Subcutaneous abdominal adipose tissue (tissue), 5 donors: ENCODE measurements at regions not wholly inside any gene's neighbourhood (a gene's known extent, or its start where the extent isn't known, plus 50 kb on each side); places are given as distances from the start of the nearest gene placed in this dataset.
"Not testable (repeated sequence)": the region's sequence is repeated elsewhere in the genome, so short reads cannot be mapped to it uniquely, and the experiment has no call there.

ENCODE experiments used
- H3K27ac ChIP-seq: one replicate; pipeline ENCODE4 v1.7.0; 2013; ENCODE audit warnings: low read depth, mild to moderate bottlenecking, inconsistent platforms, low read length, moderate library complexity
- H3K27me3 ChIP-seq, 5 donors: one replicate each; pipeline ENCODE4 v1.7.0; 2013; ENCODE audit warnings: low read length in 5 of 5, inconsistent platforms in 1 of 5; ENCODE audit not compliant: control insufficient read depth in 5 of 5, insufficient read depth in 4 of 5
- H3K36me3 ChIP-seq, 5 donors: one replicate each; pipeline ENCODE4 v1.7.0; 2013; ENCODE audit warnings: low read length in 5 of 5; ENCODE audit not compliant: control insufficient read depth in 5 of 5, insufficient read depth in 5 of 5
- H3K4me1 ChIP-seq, 5 donors: one replicate each; pipeline ENCODE4 v1.7.0; 2013; ENCODE audit warnings: low read length in 5 of 5, mild to moderate bottlenecking in 3 of 5, moderate library complexity in 1 of 5; ENCODE audit not compliant: control insufficient read depth in 5 of 5, insufficient read depth in 5 of 5
- H3K4me3 ChIP-seq, 5 donors: one replicate each; pipeline ENCODE4 v1.7.0; 2013; ENCODE audit warnings: low read length in 5 of 5, low read depth in 1 of 5
- H3K9ac ChIP-seq, 5 donors: one replicate each; pipeline ENCODE4 v1.7.0; 2013; ENCODE audit warnings: low read length in 5 of 5, mild to moderate bottlenecking in 4 of 5, moderate library complexity in 3 of 5
- H3K9me3 ChIP-seq, 5 donors: one replicate each; pipeline ENCODE4 v1.7.0; 2013; ENCODE audit warnings: low read length in 5 of 5; ENCODE audit not compliant: control insufficient read depth in 5 of 5
- donor health status: healthy.
- donor health status: healthy.
- donor health status: healthy.
- donor health status: healthy.
- donor health status: healthy.

GRCh38 chr16:64351121-64351520 lies 770.7 kb downstream of the CDH11 start:
- H3K9me3 ChIP-seq, result no peaks in the 10 kb centered on the region
- H3K27ac ChIP-seq, result no peak overlapping the region
- H3K36me3 ChIP-seq, result no peaks in the 10 kb centered on the region
- H3K4me1 ChIP-seq, result peaks cover 0 to 5% (median 0%) of the 10 kb centered on the region in 5 donors
- H3K9ac ChIP-seq, result no peak overlapping the region
- no peaks in the 10 kb centered on the region for H3K27me3 ChIP-seq
- no peak overlapping the region for H3K4me3 ChIP-seq

GRCh38 chr16:64346080-64346479 lies 775.8 kb downstream of the CDH11 start:
- peaks cover 0 to 2% (median 0%) of the 10 kb centered on the region in 5 donors for H3K4me1 ChIP-seq
- no peak overlapping the region for H3K27ac ChIP-seq
- H3K36me3 ChIP-seq, result no peaks in the 10 kb centered on the region
- H3K4me3 ChIP-seq, result no peak overlapping the region
- H3K9me3 ChIP-seq, result no peaks in the 10 kb centered on the region
- no peak overlapping the region for H3K9ac ChIP-seq
- peaks cover 0 to 3% (median 0%) of the 10 kb centered on the region in 5 donors for H3K27me3 ChIP-seq

DNA sequence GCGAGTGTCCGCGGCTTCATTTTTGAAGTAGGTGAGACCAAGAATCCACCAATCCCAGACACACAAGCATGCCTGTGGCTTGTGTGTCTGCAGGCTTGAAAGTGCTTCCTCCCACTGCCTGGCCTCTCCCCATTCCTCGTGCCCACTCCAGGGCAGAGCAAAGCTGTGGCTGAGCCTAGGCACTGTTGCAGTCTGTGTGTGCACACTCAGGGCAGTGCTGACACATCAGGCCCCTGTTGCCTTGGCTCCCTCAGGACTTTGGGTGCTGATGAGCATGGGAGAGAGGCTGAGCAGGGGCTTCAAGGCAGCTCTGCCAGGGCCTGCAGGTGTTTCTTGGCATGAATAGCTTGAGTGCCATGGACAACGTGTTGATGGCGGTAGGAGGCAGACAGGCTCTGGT lies 776.7 kb downstream of the CDH11 start:
- Histone ChIP-seq H3K27ac (no peak overlapping the region), H3K4me1 (peaks cover 0 to 2% (median 0%) of the 10 kb centered on the region in 5 donors), H3K9ac (no peak overlapping the region), H3K4me3 (no peak overlapping the region), H3K36me3 (no peaks in the 10 kb centered on the region), H3K27me3 (peaks cover 0 to 3% (median 0%) of the 10 kb centered on the region in 5 donors), H3K9me3 (no peaks in the 10 kb centered on the region)

- not testable (repeated sequence) for H3K4me3 ChIP-seq
Observed at GRCh38 chr16:64343820-64344443, 777.9 kb downstream of the CDH11 start.

GRCh38 chr16:64343061-64343819 lies 778.6 kb downstream of the CDH11 start:
- Histone ChIP-seq H3K4me3 (no peak overlapping the region), H3K9me3 (no peaks in the 10 kb centered on the region), H3K4me1 (peaks cover 0 to 2% (median 0%) of the 10 kb centered on the region in 5 donors), H3K27me3 (peaks cover 0 to 3% (median 0%) of the 10 kb centered on the region in 5 donors), H3K36me3 (no peaks in the 10 kb centered on the region), H3K27ac (no peak overlapping the region), H3K9ac (no peak overlapping the region)

More at GRCh38 chr16:64343820-64344443, 777.9 kb downstream of the CDH11 start:
- not testable (repeated sequence) for H3K9me3 ChIP-seq, H3K36me3 ChIP-seq, H3K4me1 ChIP-seq, H3K27me3 ChIP-seq, H3K9ac ChIP-seq, H3K27ac ChIP-seq

GRCh38 chr16:64341336-64341735 lies 780.5 kb downstream of the CDH11 start:
- not testable (repeated sequence) for H3K9ac ChIP-seq, H3K27ac ChIP-seq, H3K4me3 ChIP-seq, H3K27me3 ChIP-seq, H3K4me1 ChIP-seq, H3K36me3 ChIP-seq, H3K9me3 ChIP-seq

DNA sequence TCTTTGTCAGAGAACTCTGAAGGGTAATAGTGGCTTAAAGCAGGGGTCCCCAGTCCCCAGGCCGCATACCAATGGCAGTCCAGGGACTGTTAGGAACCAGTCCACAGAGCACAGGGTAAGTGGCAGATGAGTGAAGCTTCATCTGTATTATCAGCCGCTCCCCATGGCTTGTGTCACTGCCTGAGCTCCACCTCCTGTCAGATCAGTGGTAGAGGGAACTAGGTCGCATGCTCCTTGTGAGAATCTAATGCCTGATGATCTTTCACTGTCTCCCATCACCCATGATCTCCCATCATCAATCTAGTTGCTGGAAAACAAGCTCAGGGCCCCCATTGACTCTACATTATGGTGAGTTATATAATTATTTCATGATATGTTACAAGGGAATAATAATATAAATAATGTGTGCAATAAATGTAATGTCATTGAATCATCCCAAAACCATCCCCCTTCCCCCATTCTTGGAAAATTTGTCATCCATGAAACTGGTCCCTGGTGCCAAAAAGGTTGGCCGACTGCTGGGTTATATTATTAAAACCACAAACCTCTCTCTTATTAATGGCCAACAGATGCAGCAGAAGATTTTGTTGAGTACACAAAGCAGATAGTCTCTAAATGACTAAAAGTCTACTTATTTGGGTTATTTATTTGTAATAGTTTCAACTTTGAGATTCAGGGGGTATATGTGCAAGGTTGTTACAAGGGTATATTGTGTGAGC lies 782.7 kb downstream of the CDH11 start:
- H3K36me3 ChIP-seq, result no peaks in the 10 kb centered on the region

GRCh38 chr16:64321881-64322280 lies 800.0 kb downstream of the CDH11 start:
- H3K4me3 ChIP-seq, result no peak overlapping the region
- no peaks in the 10 kb centered on the region for H3K27me3 ChIP-seq
- H3K36me3 ChIP-seq, result no peaks in the 10 kb centered on the region
- H3K4me1 ChIP-seq, result peaks cover 0 to 18% (median 0%) of the 10 kb centered on the region in 5 donors
- H3K27ac ChIP-seq, result no peak overlapping the region
- no peaks in the 10 kb centered on the region for H3K9me3 ChIP-seq
- H3K9ac ChIP-seq, result no peak overlapping the region

More for the DNA sequence above, 782.7 kb downstream of the CDH11 start:
- Histone ChIP-seq H3K4me1 (no peaks in the 10 kb centered on the region), H3K4me3 (no peak overlapping the region), H3K9ac (no peak overlapping the region), H3K27ac (no peak overlapping the region), H3K27me3 (no peaks in the 10 kb centered on the region), H3K9me3 (no peaks in the 10 kb centered on the region)

- H3K9ac ChIP-seq, result no peak overlapping the region
- H3K27ac ChIP-seq, result no peak overlapping the region
- H3K4me3 ChIP-seq, result no peak overlapping the region
- H3K9me3 ChIP-seq, result no peaks in the 10 kb centered on the region
- peaks cover 0 to 12% (median 0%) of the 10 kb centered on the region in 5 donors for H3K4me1 ChIP-seq
- H3K36me3 ChIP-seq, result no peaks in the 10 kb centered on the region
- no peaks in the 10 kb centered on the region for H3K27me3 ChIP-seq
Observed at GRCh38 chr16:64321066-64321465, 800.8 kb downstream of the CDH11 start.

- no peaks in the 10 kb centered on the region for H3K9me3 ChIP-seq
- no peaks in the 10 kb centered on the region for H3K27me3 ChIP-seq
- H3K4me1 ChIP-seq, result peaks cover 0 to 12% (median 0%) of the 10 kb centered on the region in 5 donors
- no peak overlapping the region for H3K27ac ChIP-seq
- no peaks in the 10 kb centered on the region for H3K36me3 ChIP-seq
- H3K4me3 ChIP-seq, result no peak overlapping the region
- H3K9ac ChIP-seq, result no peak overlapping the region
Observed at GRCh38 chr16:64317601-64318000, 804.3 kb downstream of the CDH11 start.
